HG03571 (cell line): ENCODE measurements at regions not wholly inside any gene's neighbourhood (a gene's known extent, or its start where the extent isn't known, plus 50 kb on each side); places are given as distances from the start of the nearest gene placed in this dataset.
A peak's percentile ranks its signal among the peaks of the same experiment; 100 is the strongest.
"Not testable (repeated sequence)": the region's sequence is repeated elsewhere in the genome, so short reads cannot be mapped to it uniquely, and the experiment has no call there.

Experiments
- ATAC-seq: cut with Tn5 transposase; IDR thresholded peaks from one replicate; pipeline ENCODE4 v1.9.1; 2021; ENCODE audit not compliant: unreplicated experiment

DNA sequence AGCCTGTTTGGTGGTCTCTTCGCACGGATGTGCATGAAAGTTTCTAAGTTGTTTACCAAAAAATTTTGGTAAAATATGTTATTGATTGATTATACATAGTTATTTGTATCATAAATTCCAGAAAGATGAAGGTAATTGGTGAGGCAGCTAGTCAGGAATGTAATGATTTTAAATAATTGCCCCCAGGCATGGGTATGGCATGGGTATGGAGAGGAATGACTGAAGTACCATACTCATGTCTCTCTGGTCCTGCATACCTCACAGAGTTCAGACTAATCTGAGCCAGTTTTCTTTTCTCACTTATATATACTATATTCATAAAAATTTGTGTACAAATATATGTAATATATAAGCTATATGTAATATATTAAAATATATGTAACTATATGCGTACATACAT, 329.0 kb upstream of the TECRL start:
- ATAC-seq: no peak

DNA sequence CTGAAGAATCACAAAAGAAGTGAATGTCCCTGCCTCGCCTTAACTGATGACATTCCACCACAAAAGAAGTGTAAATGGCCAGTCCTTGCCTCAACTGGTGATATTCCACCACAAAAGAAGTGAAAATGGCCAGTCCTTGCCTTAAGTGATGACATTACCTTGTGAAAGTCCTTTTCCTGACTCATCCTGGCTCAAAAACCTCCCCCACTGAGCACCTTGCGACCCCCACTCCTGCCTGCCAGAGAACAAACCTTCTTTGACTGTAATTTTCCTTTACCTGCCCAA, 328.5 kb upstream of the TECRL start:
- ATAC-seq: not testable (repeated sequence)

DNA sequence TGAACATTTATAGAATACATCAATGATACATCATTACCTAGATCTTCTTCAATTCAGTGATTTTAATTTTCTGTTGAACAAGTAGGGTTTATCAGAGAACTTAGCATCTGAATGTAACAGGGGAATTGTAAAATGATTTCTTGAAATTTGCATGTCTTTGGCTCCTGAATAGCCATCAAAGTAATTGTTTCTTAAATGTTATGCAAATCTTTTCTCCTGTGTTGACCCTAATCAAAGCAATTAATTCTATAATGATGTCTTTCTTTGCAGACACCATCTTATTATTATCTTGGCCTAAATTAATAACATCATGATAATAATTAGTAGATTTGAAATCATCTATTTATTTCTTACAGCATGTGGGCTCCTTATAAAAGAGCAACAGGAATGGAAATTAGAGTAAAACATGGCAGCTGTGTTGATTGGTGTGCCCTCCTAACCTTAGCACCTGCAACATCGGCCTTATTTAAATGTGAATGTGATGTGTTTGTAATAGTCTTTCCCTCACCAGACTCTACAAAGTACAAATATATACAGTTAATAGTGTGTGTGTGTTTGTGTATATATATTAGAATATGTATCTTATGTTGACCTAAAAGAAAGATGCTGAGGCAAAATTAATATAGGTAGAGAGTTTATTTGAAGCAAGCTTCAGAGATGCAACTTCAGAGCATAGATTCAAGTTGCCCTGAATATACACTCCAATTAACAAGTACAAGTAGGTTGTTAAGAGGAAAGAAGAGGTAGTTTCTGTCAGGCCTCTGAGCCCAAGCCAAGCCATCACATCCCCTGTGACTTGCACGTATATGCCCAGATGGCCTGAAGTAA, 328.0 kb upstream of the TECRL start:
- ATAC-seq: no peak

DNA sequence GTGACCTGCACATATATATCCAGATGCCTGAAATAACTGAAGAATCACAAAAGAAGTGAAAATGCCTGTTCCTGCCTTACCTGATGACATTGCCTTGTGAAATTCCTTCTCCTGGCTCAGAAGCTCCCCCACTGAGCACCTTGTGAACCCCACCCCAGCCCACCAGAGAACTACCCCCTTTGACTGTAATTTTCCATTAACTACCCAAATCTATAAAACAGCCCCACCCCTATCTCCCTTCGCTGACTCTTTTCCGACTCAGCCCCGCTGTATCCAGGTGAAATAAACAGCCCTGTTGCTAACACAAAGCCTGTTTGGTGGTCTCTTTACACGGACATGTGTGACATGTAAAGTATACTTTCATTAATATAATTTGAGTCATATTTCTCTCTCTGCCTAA, 320.3 kb upstream of the TECRL start:
- no peak for ATAC-seq

DNA sequence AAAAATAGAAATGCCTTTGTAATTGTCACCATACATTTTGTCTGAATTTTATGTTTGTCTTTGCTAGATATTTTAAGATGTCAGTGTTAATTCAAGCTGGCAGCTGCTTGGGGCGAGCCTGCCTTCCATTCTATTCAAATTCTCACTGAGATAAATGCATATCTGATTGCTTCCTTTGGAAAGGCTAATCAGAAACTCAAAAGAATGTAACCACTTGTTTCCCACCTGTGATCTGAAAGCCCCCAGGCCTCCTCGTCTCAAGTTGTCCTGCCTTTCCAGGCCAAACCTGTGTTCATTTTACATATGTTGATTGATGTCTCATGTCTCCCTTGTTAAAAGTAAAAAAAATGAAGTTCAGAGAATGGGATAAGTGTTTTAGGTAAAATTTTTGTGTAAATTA, 318.7 kb upstream of the TECRL start:
- ATAC-seq: no peak

DNA sequence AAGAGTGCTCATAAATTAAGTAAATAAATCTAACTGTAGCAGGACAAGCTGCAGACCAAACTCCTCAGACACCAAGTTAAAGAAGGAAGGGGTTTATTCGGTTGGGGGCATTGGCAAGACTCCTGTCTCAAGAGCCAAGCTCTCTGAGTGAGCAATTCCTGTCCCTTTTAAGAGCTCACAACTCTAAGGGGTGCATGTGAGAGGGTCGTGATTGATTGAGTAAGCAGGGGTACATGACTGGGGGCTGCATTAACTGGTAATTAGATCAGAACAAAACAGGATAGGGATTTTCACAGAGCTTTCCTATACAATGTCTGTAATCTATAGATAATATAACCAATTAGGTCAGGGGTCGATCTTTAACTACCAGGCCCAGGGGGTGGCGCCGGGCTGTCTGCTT, 318.1 kb upstream of the TECRL start:
- not testable (repeated sequence) for ATAC-seq

DNA sequence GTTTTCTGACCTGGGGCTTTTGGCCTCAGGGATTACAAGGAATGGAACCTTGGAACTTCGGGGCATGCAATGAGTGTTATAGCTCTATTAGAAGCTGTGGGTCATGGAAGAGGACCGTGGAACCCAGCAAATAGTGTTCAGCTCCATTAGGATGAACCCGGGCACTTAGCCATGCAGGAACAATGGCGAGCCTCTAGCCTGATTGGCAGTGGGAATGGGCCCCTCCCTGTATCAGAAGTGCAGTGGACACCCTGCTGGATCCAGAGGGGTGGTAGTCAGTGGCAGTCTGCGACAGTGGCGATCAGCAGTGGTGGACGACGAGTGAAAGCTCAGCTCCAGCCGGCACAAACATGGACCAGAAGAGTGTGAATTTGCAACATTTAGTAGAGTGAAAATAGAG, 315.4 kb upstream of the TECRL start:
- ATAC-seq: no peak

DNA sequence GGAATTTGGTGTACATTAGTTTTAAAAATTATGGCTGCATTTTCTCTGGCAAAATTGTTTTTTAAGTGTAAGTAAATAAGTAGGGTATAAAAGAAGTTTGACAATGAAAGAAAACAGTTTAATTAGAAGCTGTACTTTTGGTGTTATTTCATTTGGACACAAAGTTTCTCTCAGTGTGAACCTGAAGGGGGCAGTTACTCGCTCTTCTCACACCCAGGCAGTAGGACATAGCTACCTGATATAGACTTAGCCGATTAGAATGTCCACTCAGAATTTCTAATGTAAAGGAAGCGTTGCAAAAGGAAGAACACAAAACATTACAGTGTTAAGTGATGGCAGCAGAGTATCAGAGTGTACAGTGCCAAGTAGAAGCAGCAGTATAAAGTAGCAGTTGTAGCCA, 311.9 kb upstream of the TECRL start:
- no peak for ATAC-seq

DNA sequence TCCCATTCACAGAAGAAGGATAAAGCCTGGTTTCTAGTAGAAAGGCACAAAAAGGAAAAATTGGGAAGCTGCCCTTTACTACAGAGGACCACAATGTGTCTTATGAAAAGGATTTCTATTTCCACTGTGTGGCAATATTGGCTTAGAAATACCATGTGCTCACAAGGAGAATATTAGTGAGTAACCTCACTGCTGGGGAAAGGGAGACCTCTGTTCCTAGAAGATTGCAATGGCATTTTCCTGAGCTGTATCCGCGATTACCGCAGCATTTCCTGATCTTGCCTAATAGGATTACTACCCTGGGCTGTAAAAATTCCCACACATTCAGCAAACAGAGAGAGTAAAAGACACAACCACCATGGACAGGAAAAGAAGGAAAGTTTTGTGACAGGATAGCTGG, 308.8 kb upstream of the TECRL start:
- no peak for ATAC-seq

DNA sequence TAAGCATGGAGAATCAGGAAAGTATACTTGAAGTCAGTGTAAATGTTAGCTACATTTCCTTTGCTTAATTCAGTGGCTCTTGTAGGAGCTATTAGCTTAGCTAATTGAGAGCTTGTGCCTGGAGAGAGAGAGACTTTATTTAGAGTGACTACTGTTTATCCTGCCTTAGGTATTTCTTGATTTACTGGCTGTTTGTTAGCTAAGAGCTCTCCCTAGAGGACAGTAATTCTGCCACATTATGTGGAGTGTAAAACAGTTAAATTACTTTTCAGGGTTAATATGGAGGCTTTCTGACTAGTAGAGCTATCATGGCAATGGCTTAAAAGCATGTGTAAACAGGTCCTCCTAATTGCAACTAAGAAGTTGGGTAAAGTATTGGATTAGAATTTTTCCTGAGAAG, 306.5 kb upstream of the TECRL start:
- no peak for ATAC-seq

DNA sequence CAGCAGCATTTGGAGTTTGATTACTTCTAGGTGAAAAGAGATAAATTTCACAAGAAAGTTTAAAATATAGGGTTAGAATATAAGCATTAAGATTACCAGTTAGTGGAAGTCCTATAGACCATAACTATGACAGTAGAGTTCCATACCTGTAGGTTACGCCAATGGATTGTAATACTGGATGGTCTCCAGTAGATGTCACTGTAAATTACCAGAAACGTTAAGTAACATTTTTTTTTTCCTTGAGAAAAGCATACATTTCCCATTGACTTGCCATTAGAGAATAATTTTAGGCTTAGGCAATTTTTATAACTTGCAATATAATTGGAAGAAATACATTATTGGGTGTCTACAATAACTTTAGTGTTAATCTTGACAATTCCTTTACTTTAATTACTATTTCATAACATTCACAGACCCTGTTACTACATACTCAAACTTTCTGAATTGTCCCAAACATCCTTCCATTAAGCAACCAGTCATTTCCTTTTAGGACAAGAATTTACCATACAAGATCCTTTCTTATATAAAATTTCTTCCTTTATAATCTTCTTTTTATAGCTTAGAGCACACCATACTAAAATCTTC, 304.1 kb upstream of the TECRL start:
- ATAC-seq: peak; percentile 61

DNA sequence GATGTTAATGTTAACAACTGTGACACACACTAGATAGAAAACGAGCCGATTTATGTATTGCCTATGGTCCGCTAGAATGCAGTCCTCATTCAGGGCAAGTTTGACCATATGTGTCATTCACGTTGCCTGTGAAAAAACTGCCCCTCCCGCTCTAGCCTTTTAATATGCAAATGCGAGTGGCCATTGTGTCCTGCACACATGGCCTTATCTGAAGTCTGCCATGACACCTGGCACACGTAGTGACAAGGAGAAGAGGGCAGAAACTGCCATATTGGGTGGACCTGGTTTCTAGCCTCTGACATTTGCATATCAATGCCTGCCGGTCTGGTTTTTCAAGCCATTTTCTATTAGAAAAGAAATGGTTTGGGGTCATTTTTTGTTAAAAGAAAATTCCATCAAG, 303.3 kb upstream of the TECRL start:
- ATAC-seq: no peak

DNA sequence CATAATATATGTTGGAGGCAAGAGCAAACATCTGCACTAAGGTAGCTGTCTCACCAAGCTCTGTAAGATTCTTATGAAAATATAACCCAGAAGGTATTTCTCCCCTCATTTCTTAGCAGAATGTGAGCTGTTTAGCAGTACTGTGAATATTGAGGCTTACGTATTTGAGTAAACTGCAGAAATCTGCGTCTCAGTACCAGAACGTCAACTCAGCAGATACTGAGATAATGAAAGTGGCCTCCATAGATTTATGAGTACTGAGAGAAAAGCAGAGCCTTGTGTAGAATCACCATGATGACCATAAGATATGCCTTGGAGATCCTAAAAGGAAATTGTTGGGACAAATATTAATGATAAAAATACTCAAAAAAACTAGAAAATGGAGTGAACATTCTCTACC, 296.7 kb upstream of the TECRL start:
- no peak for ATAC-seq

DNA sequence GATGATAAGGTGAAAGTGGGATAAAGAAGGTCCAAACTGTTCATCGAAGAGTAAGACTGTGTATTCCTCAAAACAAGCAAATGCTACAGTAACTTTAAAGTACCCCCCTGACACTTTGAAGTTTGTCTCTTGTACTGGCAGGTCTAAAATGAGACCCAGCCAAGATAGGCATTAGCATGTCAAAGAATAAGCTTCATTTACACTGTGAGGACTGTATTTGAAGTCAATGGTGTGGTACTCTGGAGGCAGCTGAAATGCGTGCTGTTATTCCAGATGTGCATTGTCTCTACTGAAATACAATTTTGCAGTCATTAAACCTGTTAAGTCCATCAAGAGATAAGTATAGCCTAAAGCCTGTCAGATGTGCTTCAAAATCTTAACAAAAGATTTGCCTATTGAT, 288.9 kb upstream of the TECRL start:
- ATAC-seq: no peak

DNA sequence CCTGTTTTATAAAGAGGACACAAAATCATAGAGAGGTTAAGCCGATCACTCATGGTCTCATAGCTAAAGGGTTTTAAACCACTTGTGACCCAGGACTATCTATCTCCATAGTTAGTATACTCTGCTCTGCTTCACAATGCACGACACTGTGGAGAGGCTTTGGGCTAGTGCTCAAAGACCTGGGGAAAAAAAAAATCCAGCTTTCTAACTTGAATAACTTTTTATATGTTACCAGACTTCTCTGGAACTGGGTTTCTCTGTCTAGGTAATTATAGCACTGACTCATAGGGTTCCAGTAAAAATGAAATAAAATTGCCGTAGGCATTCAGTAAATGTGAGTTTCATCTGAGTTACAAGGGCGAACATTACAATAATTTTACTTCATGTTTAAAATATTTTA, 273.7 kb upstream of the TECRL start:
- ATAC-seq: no peak

DNA sequence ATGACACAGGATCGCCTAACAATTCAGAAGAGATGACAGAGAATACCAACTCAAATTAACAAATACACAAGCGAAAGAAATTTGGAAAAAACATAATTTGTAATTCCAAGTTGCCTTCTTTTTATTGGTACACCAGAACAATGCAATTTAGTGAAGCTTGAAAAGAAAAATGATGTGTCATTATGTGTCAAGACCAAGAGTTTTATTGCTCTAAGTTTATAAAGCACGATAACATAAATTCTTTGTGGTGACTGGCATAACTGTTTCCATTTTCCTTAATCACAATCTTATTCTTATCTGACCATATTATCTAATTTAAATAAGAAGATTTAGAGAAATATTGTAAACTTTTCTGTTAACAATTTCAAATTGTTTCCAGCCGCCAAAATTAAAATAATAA, 273.2 kb upstream of the TECRL start:
- ATAC-seq: no peak

DNA sequence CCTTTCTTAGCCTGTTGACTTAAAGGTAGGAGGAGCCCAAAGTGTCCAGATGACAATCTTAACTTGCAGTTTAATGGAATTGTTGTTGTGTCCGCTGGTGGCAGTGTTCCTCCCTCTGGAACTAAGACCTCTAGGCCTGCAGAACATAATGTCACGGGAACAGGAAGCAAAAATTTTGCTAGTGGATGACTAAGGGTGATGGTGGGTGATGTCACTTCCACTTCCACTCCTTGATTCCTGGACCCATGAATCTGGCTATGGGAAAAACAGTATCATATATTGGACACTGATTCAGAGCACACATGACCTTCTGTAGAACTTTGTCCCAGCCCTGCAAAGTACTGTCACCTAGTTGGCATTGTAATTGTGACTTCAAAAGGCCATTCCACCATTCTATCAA, 263.9 kb upstream of the TECRL start:
- ATAC-seq: not testable (repeated sequence)

DNA sequence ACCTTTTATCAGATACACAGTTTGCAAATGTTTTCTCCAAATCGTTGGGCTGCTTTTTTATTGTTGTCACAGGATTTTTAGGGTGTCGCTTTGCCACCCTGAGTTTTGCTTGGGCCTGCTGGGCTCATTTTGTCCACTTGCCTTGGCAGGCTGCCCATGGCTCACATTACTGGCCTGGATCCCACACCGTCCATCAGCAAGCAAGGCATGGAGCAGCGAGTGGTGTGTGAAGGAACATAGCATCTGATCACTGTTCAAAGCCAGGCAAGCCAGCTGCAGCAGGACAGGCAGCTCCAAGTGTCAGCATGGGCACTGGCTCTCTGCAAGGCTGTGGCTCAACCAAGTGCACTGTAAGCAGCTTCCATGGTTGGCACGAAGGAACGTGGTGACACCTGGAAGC, 261.4 kb upstream of the TECRL start:
- ATAC-seq: no peak

DNA sequence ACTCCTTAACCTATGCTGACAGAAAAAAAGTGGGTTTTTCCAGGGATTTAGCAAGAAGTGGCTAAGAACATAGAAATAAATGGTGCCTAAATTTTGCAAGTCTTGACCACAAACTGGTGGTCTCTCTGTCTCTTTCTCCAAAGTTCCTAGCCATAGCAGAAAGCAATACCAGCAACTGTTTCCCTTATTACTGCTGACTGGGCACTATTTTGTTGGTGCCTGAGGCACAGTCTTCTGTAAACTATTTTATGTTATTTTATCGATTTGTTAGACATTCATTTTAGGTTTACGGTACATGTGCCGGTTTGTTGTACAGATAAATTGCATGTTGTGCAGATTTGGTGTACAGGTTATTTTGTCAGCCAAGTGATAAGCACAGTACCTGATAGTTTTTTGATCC, 234.6 kb upstream of the TECRL start:
- no peak for ATAC-seq

DNA sequence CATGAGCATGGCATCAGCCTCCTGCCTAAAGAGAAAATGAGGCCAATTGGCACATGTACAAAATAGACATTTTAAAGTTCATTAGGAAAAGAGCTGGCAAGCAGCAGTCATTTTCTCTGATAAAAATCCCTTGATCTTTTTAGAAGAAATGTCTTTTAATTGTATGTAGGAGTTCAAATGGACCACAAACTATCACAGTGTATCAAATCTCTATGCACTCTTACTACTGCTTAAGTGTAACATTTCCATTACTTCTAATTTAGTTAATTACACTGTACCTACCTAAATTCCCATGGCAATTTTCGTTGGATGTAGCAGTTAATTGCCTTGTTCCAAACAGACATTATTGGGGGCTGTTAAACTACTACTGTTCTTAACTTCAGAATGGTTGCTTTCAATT, 233.7 kb upstream of the TECRL start:
- ATAC-seq: no peak

DNA sequence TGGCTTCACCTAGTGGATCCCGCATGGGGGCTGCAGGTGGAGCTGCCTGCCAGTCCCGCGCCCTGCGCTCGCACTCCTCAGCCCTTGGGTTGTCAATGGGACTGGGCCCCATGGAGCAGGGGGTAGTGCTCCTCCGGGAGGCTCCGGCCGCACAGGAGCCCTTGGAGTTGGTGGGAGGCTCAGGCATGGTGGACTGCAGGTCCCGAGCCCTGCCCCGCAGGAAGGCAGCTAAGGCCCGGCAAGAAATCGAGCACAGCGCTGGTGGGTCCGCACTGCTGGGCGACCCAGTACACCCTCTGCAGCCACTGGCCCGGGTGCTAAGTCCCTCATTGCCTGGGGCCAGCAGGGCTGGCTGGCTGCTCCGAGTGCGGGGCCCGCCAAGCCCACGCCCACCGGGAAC, 231.2 kb upstream of the TECRL start:
- ATAC-seq: not testable (repeated sequence)

DNA sequence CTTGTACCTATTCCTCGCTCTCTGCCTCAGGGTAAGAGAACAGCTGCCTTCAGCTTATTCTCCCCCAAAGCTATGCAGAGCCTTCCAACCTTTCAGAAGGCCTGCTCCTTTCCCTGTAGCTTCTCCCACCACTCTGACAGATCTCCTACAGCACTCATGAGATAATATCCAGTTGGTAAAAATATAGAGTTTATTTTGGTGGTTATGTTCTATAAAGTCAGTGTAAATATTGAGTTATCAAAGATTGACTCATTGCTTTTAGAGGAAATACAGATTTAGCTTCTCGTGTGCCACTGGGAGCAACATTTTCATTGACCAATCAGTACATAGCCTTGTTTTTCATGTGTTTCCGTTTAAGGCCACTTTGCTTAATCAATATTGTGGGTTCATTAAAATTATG, 216.2 kb upstream of the TECRL start:
- no peak for ATAC-seq

DNA sequence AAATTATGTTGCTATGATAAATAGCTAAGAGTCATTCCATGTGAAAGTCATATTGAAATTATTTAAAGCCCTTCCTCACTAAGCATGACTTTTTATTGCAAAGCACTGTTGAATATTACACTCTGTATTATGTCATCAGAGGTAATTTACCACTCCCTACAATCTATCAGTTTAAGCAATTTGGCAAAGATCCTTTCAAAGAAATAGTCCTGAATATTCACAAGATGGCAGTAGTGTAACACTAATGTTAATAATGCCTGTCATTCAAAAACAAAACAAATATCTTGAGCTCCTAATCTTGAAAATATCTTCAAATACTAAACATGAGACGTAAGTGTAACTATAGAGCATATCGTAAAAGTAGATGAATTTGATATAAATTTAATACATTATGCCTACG, 208.6 kb upstream of the TECRL start:
- ATAC-seq: no peak
